Activated CD8-positive, alpha-beta T cell treated with anti-CD3 and anti-CD28 coated beads, Interleukin-2, amount 10 ng/mL, durations not matched to agents 7 days and 5 days (primary cell): ENCODE measurements at regions not wholly inside any gene's neighbourhood (a gene's known extent, or its start where the extent isn't known, plus 50 kb on each side); places are given as distances from the start of the nearest gene placed in this dataset.

Experiments used
- ATAC-seq: fragments of 150-1000 bp; cut with Tn5 transposase; one replicate; pipeline ENCODE4 v1.10.0; 2021; ENCODE audit warnings: moderate library complexity
- CTCF ChIA-PET: fragments of 350-600 bp; sonication (Branson Sonifier 250); formaldehyde crosslinking; loops from one replicate; lab custom pipeline; 2021; ENCODE audit warnings: antibody characterized with exemption; lab: Charles Lee
- POLR2A ChIA-PET: fragments of 350-600 bp; sonication (Branson Sonifier 250); formaldehyde crosslinking; loops from one replicate; lab custom pipeline; 2021; ENCODE audit warnings: antibody characterized with exemption; lab: Charles Lee
- DNase-seq: peaks from one replicate; pipeline ENCODE4 v3.0.0-alpha.2; 2020
- H3K27ac Mint-ChIP-seq: one replicate; pipeline ENCODE4 v1.8.0; 2021; ENCODE audit warnings: mild to moderate bottlenecking, mixed read lengths
- H3K27me3 Mint-ChIP-seq: one replicate; pipeline ENCODE4 v1.8.0; 2021; ENCODE audit warnings: low read depth, mixed read lengths
- H3K36me3 Mint-ChIP-seq: one replicate; pipeline ENCODE4 v1.8.0; 2021; ENCODE audit warnings: low read depth, mixed read lengths
- H3K4me1 Mint-ChIP-seq: one replicate; pipeline ENCODE4 v1.8.0; 2021; ENCODE audit warnings: low read depth, mixed read lengths
- H3K4me3 Mint-ChIP-seq: one replicate; pipeline ENCODE4 v1.8.0; 2021; ENCODE audit warnings: mild to moderate bottlenecking, mixed read lengths
- H3K9me3 Mint-ChIP-seq: one replicate; pipeline ENCODE4 v1.8.0; 2022; ENCODE audit warnings: mixed read lengths; ENCODE audit not compliant: insufficient read depth

GRCh38 chr2:238502088-238502810 is 75.5 kb downstream of the ASB1 start:
- H3K9me3 Mint-ChIP-seq, result no peaks in the 10 kb centered on the region
- H3K27me3 Mint-ChIP-seq, result peaks cover 3% of the 10 kb centered on the region
- H3K27ac Mint-ChIP-seq, result no peak overlapping the region
- ChIA-PET CTCF (interaction anchor here (2.2 kb wide), 1 partner anchor 11 kb away, joined by 8 read pairs; no protein-coding TSS in a partner anchor), POLR2A (no interaction called here)
- H3K36me3 Mint-ChIP-seq, result no peaks in the 10 kb centered on the region
- DNase-seq (no peak), ATAC-seq (no peak)
- H3K4me1 Mint-ChIP-seq, result peaks cover 8% of the 10 kb centered on the region
- H3K4me3 Mint-ChIP-seq, result no peak overlapping the region

- no peak for ATAC-seq
- no peak overlapping the region for H3K4me3 Mint-ChIP-seq
- POLR2A ChIA-PET, result no interaction called here
- DNase-seq, result no peak
- CTCF ChIA-PET, result interaction anchor here (2.2 kb wide), 1 partner anchor 10 kb away, joined by 8 read pairs; no protein-coding TSS in a partner anchor
- H3K27me3 Mint-ChIP-seq, result peaks cover 6% of the 10 kb centered on the region
- no peak overlapping the region for H3K27ac Mint-ChIP-seq
- H3K4me1 Mint-ChIP-seq, result peaks cover 8% of the 10 kb centered on the region
- no peaks in the 10 kb centered on the region for H3K9me3 Mint-ChIP-seq
- H3K36me3 Mint-ChIP-seq, result no peaks in the 10 kb centered on the region
Measured at GRCh38 chr2:238502956-238503791, 76.4 kb downstream of the ASB1 start.

GRCh38 chr2:238504181-238504931 is 77.6 kb downstream of the ASB1 start:
- Mint-ChIP-seq H3K27me3 (peaks cover 6% of the 10 kb centered on the region), H3K4me1 (peaks cover 8% of the 10 kb centered on the region), H3K4me3 (no peak overlapping the region), H3K9me3 (no peaks in the 10 kb centered on the region), H3K27ac (no peak overlapping the region), H3K36me3 (no peaks in the 10 kb centered on the region)
- no peak for DNase-seq
- POLR2A ChIA-PET, result no interaction called here
- ATAC-seq, result no peak
- CTCF ChIA-PET, result interaction anchor here (1.1 to 2.2 kb wide), 2 partner anchors 9 to 11 kb away, joined by 3 to 8 read pairs; no protein-coding TSS in a partner anchor

- no peaks in the 10 kb centered on the region for H3K9me3 Mint-ChIP-seq
- H3K27ac Mint-ChIP-seq, result no peak overlapping the region
- H3K27me3 Mint-ChIP-seq, result peaks cover 6% of the 10 kb centered on the region
- ATAC-seq (no peak), DNase-seq (no peak)
- no peaks in the 10 kb centered on the region for H3K36me3 Mint-ChIP-seq
- H3K4me1 Mint-ChIP-seq, result peaks cover 8% of the 10 kb centered on the region
- H3K4me3 Mint-ChIP-seq, result no peak overlapping the region
- CTCF ChIA-PET, result no interaction called here
- POLR2A ChIA-PET, result no interaction called here
Measured at GRCh38 chr2:238505119-238505891, 78.6 kb downstream of the ASB1 start.

- H3K27me3 Mint-ChIP-seq, result peaks cover 6% of the 10 kb centered on the region
- no peak for ATAC-seq
- H3K9me3 Mint-ChIP-seq, result no peaks in the 10 kb centered on the region
- no peak overlapping the region for H3K4me3 Mint-ChIP-seq
- ChIA-PET POLR2A (no interaction called here), CTCF (no interaction called here)
- H3K4me1 Mint-ChIP-seq, result peaks cover 8% of the 10 kb centered on the region
- no peak overlapping the region for H3K27ac Mint-ChIP-seq
- H3K36me3 Mint-ChIP-seq, result no peaks in the 10 kb centered on the region
- no peak for DNase-seq
Measured at GRCh38 chr2:238505892-238506280, 79.2 kb downstream of the ASB1 start.

GRCh38 chr2:238506371-238507068 is 79.8 kb downstream of the ASB1 start:
- Mint-ChIP-seq H3K9me3 (no peaks in the 10 kb centered on the region), H3K27me3 (peaks cover 6% of the 10 kb centered on the region), H3K4me1 (peaks cover 8% of the 10 kb centered on the region), H3K36me3 (no peaks in the 10 kb centered on the region), H3K4me3 (no peak overlapping the region), H3K27ac (no peak overlapping the region)
- DNase-seq, result no peak
- no peak for ATAC-seq
- CTCF ChIA-PET, result no interaction called here
- POLR2A ChIA-PET, result no interaction called here

GRCh38 chr2:238507836-238508235 is 81.1 kb downstream of the ASB1 start:
- no peak overlapping the region for H3K4me3 Mint-ChIP-seq
- no peak overlapping the region for H3K27ac Mint-ChIP-seq
- no peak for DNase-seq
- ChIA-PET POLR2A (no interaction called here), CTCF (no interaction called here)
- H3K36me3 Mint-ChIP-seq, result no peaks in the 10 kb centered on the region
- peaks cover 8% of the 10 kb centered on the region for H3K4me1 Mint-ChIP-seq
- ATAC-seq, result no peak
- H3K9me3 Mint-ChIP-seq, result no peaks in the 10 kb centered on the region
- H3K27me3 Mint-ChIP-seq, result peaks cover 6% of the 10 kb centered on the region

GRCh38 chr2:238509151-238509835 is 82.6 kb downstream of the ASB1 start:
- Mint-ChIP-seq H3K36me3 (no peaks in the 10 kb centered on the region), H3K4me1 (peaks cover 8% of the 10 kb centered on the region), H3K9me3 (no peaks in the 10 kb centered on the region), H3K27ac (no peak overlapping the region), H3K27me3 (peaks cover 6% of the 10 kb centered on the region), H3K4me3 (no peak overlapping the region)
- ATAC-seq, result no peak
- CTCF ChIA-PET, result no interaction called here
- POLR2A ChIA-PET, result no interaction called here
- no peak for DNase-seq

GRCh38 chr2:238509903-238510302 is 83.2 kb downstream of the ASB1 start:
- no peaks in the 10 kb centered on the region for H3K36me3 Mint-ChIP-seq
- POLR2A ChIA-PET, result no interaction called here
- CTCF ChIA-PET, result no interaction called here

GRCh38 chr2:238510911-238511613 is 84.3 kb downstream of the ASB1 start:
- Mint-ChIP-seq H3K4me1 (peaks cover 2% of the 10 kb centered on the region), H3K27ac (no peak overlapping the region), H3K4me3 (no peak overlapping the region), H3K36me3 (no peaks in the 10 kb centered on the region), H3K9me3 (peaks cover 2% of the 10 kb centered on the region), H3K27me3 (peaks cover 17% of the 10 kb centered on the region)
- CTCF ChIA-PET, result no interaction called here
- no peak for DNase-seq
- no peak for ATAC-seq
- POLR2A ChIA-PET, result no interaction called here

More at GRCh38 chr2:238509903-238510302, 83.2 kb downstream of the ASB1 start:
- H3K4me1 Mint-ChIP-seq, result peaks cover 8% of the 10 kb centered on the region
- no peak overlapping the region for H3K4me3 Mint-ChIP-seq
- H3K27me3 Mint-ChIP-seq, result peaks cover 8% of the 10 kb centered on the region
- DNase-seq (no peak), ATAC-seq (no peak)
- H3K27ac Mint-ChIP-seq, result no peak overlapping the region
- no peaks in the 10 kb centered on the region for H3K9me3 Mint-ChIP-seq
